ENCODE measurements at regions not wholly inside any gene's neighbourhood (a gene's known extent, or its start where the extent isn't known, plus 50 kb on each side); places are given as distances from the start of the nearest gene placed in this dataset.

DNA sequence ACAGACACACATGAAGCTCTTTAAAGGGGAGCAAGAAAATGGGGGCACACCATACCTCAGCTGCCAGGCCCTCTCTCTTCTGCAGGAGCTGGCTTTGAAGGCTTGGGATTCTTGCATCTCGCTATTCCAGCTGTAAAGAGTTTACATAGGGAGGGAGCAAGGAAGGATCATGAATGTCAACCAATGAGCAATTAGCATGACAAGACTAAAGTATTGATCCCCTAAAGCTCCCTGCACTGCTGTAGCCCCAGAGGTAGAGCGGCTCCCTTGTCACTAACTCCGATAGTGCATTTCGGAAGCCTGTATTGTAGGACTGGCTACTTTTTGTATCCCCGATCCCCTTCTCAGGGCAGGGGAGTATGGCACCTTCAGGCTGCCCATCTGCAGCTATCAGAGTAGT, 113.4 kb upstream of the PMFBP1 start:
- 83 to 87% methylated on average over 4 to 5 of the region's 5 CpGs for WGBS, 2 experiments (ENCODE audit: insufficient coverage in 2 of 2)
- Histone ChIP-seq H3K27ac (ENCODE audit: low read depth, low read length, severe bottlenecking) (no peak overlapping the region), H3K9me3 (ENCODE audit: control insufficient read depth, low read length) (no peaks in the 10 kb centered on the region)

DNA sequence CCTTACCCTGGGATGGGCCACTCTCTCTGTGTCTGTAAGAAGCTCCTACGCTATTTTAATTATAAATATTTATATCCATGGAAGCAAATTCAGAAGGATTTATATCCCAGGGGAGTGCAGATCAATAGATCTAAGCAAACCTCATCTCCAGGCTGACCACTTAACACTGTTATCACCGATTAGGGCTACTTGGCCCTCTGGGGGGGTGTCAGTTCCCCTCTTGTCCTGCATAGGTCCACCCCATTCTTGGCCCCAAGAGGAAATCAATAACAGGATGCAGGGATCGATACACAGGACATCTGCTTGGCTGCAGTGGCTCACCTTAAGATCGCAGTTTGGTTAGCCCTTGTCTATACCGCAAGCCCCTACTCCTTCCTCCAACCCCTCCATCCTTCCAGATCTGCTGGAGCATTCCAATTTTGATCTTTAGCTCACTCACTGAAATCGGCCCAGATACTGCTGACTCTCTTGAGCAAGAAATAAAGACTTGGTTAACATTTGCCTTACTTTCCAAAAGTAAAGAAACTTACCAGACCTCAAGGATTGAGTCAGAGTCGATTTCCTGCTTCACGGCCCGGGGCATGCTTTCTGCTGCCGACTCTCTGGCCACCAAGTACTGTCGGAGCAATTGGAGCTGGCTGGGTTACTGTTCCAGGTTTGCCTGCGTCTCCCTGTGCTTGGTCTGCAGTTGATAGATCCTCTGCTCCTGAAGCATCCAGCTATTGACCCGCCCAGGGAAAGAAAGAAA, 112.3 kb upstream of the PMFBP1 start:
- Histone ChIP-seq H3K27ac (ENCODE audit: low read depth, low read length, severe bottlenecking) (no peak overlapping the region), H3K9me3 (ENCODE audit: control insufficient read depth, low read length) (no peaks in the 10 kb centered on the region), H3K4me1 (ENCODE audit: control insufficient read depth, insufficient read depth, low read length, poor library complexity, severe bottlenecking) (peaks cover 4% of the 10 kb centered on the region), H3K36me3 (ENCODE audit: control insufficient read depth, insufficient read depth, low read length) (no peaks in the 10 kb centered on the region), H3K4me3 (ENCODE audit: extremely low read depth, insufficient read depth, low read length, poor library complexity, severe bottlenecking) (no peak overlapping the region)
- WGBS, 2 experiments (ENCODE audit: insufficient coverage in 2 of 2), result 93% methylated on average over 9 to 11 of the region's 13 CpGs

More for the DNA sequence above, 113.4 kb upstream of the PMFBP1 start:
- H3K4me1 ChIP-seq (ENCODE audit: control insufficient read depth, insufficient read depth, low read length, poor library complexity, severe bottlenecking), result peaks cover 4% of the 10 kb centered on the region
- H3K4me3 ChIP-seq (ENCODE audit: extremely low read depth, insufficient read depth, low read length, poor library complexity, severe bottlenecking), result no peak overlapping the region
- H3K36me3 ChIP-seq (ENCODE audit: control insufficient read depth, insufficient read depth, low read length), result no peaks in the 10 kb centered on the region

DNA sequence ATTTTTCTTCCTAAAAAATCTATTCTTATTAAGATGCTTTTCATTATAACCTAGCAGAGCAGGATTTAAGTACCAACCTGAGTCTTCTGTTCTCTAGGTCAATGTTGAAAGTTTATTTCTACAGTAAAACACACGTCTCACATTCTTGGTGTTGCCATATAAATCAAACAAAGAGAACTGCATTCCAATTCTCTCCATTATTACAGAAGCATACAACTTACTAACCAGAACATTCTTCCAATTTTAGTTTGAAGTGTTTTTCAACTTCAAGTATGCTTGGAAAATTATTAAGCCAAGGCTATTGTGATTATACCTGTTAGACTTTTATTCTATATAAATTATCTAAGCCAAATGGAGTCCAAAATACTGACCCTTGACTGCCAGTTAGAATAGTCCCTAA, 110.4 kb upstream of the PMFBP1 start:
- H3K4me3 ChIP-seq (ENCODE audit: extremely low read depth, insufficient read depth, low read length, poor library complexity, severe bottlenecking), result no peak overlapping the region
- H3K4me1 ChIP-seq (ENCODE audit: control insufficient read depth, insufficient read depth, low read length, poor library complexity, severe bottlenecking), result peaks cover 4% of the 10 kb centered on the region
- WGBS, 2 experiments (ENCODE audit: insufficient coverage in 2 of 2), result 57 to 83% methylated on average over 1 of the region's 1 CpG
- H3K9me3 ChIP-seq (ENCODE audit: control insufficient read depth, low read length), result no peaks in the 10 kb centered on the region
- no peak overlapping the region for H3K27ac ChIP-seq (ENCODE audit: low read depth, low read length, severe bottlenecking)
- H3K36me3 ChIP-seq (ENCODE audit: control insufficient read depth, insufficient read depth, low read length), result no peaks in the 10 kb centered on the region

GRCh38 chr16:72278301-72278700, 106.3 kb upstream of the PMFBP1 start:
- H3K27ac ChIP-seq (ENCODE audit: low read depth, low read length, severe bottlenecking), result no peak overlapping the region
- H3K4me3 ChIP-seq (ENCODE audit: extremely low read depth, insufficient read depth, low read length, poor library complexity, severe bottlenecking), result no peak overlapping the region
- H3K36me3 ChIP-seq (ENCODE audit: control insufficient read depth, insufficient read depth, low read length), result no peaks in the 10 kb centered on the region
- no peaks in the 10 kb centered on the region for H3K9me3 ChIP-seq (ENCODE audit: control insufficient read depth, low read length)
- H3K4me1 ChIP-seq (ENCODE audit: control insufficient read depth, insufficient read depth, low read length, poor library complexity, severe bottlenecking), result no peaks in the 10 kb centered on the region
- 95 to 100% methylated on average over 1 to 3 of the region's 3 CpGs for WGBS, 2 experiments (ENCODE audit: insufficient coverage in 2 of 2)

GRCh38 chr16:72277749-72278148, 105.8 kb upstream of the PMFBP1 start:
- no peaks in the 10 kb centered on the region for H3K9me3 ChIP-seq (ENCODE audit: control insufficient read depth, low read length)
- 90 to 100% methylated on average over 1 to 2 of the region's 2 CpGs for WGBS, 2 experiments (ENCODE audit: insufficient coverage in 2 of 2)
- H3K36me3 ChIP-seq (ENCODE audit: control insufficient read depth, insufficient read depth, low read length), result no peaks in the 10 kb centered on the region
- no peak overlapping the region for H3K27ac ChIP-seq (ENCODE audit: low read depth, low read length, severe bottlenecking)
- H3K4me1 ChIP-seq (ENCODE audit: control insufficient read depth, insufficient read depth, low read length, poor library complexity, severe bottlenecking), result no peaks in the 10 kb centered on the region
- no peak overlapping the region for H3K4me3 ChIP-seq (ENCODE audit: extremely low read depth, insufficient read depth, low read length, poor library complexity, severe bottlenecking)

- no peak overlapping the region for H3K27ac ChIP-seq (ENCODE audit: low read depth, low read length, severe bottlenecking)
- no peak overlapping the region for H3K4me3 ChIP-seq (ENCODE audit: extremely low read depth, insufficient read depth, low read length, poor library complexity, severe bottlenecking)
- H3K9me3 ChIP-seq (ENCODE audit: control insufficient read depth, low read length), result no peaks in the 10 kb centered on the region
- H3K4me1 ChIP-seq (ENCODE audit: control insufficient read depth, insufficient read depth, low read length, poor library complexity, severe bottlenecking), result peaks cover 12% of the 10 kb centered on the region
- 97 to 100% methylated on average over 3 of the region's 3 CpGs for WGBS, 2 experiments (ENCODE audit: insufficient coverage in 2 of 2)
- no peaks in the 10 kb centered on the region for H3K36me3 ChIP-seq (ENCODE audit: control insufficient read depth, insufficient read depth, low read length)
Measured at GRCh38 chr16:72271699-72272240, 99.8 kb upstream of the PMFBP1 start.

GRCh38 chr16:72270531-72270930, 98.6 kb upstream of the PMFBP1 start:
- Histone ChIP-seq H3K36me3 (ENCODE audit: control insufficient read depth, insufficient read depth, low read length) (no peaks in the 10 kb centered on the region), H3K4me1 (ENCODE audit: control insufficient read depth, insufficient read depth, low read length, poor library complexity, severe bottlenecking) (peaks cover 12% of the 10 kb centered on the region), H3K27ac (ENCODE audit: low read depth, low read length, severe bottlenecking) (no peak overlapping the region), H3K9me3 (ENCODE audit: control insufficient read depth, low read length) (no peaks in the 10 kb centered on the region), H3K4me3 (ENCODE audit: extremely low read depth, insufficient read depth, low read length, poor library complexity, severe bottlenecking) (no peak overlapping the region)
- WGBS, 2 experiments (ENCODE audit: insufficient coverage in 2 of 2), result 100% methylated on average over 1 of the region's 1 CpG

DNA sequence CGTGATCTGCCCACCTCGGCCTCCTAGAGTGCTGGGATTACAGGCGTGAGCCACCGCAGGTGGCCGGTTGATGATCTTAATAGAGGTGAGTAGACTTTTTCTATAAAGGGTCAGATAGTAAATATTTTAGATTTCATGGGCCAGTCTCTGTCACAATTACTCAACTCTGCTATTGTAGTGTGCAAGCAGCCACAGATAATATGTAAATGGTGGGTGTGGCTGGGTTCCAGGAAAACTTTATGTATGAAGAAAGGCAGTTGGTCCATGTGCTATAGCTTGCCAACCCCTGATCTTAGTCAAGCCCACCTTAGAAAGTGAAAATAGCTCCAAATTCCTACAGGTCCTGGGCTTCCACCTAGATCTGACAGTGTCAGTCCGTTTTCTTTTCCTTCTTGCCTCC, 94.9 kb upstream of the PMFBP1 start:
- Histone ChIP-seq H3K36me3 (ENCODE audit: control insufficient read depth, insufficient read depth, low read length) (no peaks in the 10 kb centered on the region), H3K4me3 (ENCODE audit: extremely low read depth, insufficient read depth, low read length, poor library complexity, severe bottlenecking) (no peak overlapping the region), H3K4me1 (ENCODE audit: control insufficient read depth, insufficient read depth, low read length, poor library complexity, severe bottlenecking) (peaks cover 12% of the 10 kb centered on the region), H3K9me3 (ENCODE audit: control insufficient read depth, low read length) (no peaks in the 10 kb centered on the region), H3K27ac (ENCODE audit: low read depth, low read length, severe bottlenecking) (no peak overlapping the region)
- 95 to 98% methylated on average over 5 of the region's 6 CpGs for WGBS, 2 experiments (ENCODE audit: insufficient coverage in 2 of 2)

- Histone ChIP-seq H3K36me3 (ENCODE audit: control insufficient read depth, insufficient read depth, low read length) (no peaks in the 10 kb centered on the region), H3K4me1 (ENCODE audit: control insufficient read depth, insufficient read depth, low read length, poor library complexity, severe bottlenecking) (peaks cover 3% of the 10 kb centered on the region), H3K4me3 (ENCODE audit: extremely low read depth, insufficient read depth, low read length, poor library complexity, severe bottlenecking) (no peak overlapping the region), H3K27ac (ENCODE audit: low read depth, low read length, severe bottlenecking) (no peak overlapping the region), H3K9me3 (ENCODE audit: control insufficient read depth, low read length) (no peaks in the 10 kb centered on the region)
- WGBS, 2 experiments (ENCODE audit: insufficient coverage in 2 of 2), result no CpG with 5 or more reads among the region's 2 CpGs
Measured at GRCh38 chr16:72264771-72265170, 92.8 kb upstream of the PMFBP1 start.

- Histone ChIP-seq H3K36me3 (ENCODE audit: control insufficient read depth, insufficient read depth, low read length) (no peaks in the 10 kb centered on the region), H3K27ac (ENCODE audit: low read depth, low read length, severe bottlenecking) (no peak overlapping the region), H3K9me3 (ENCODE audit: control insufficient read depth, low read length) (no peaks in the 10 kb centered on the region), H3K4me1 (ENCODE audit: control insufficient read depth, insufficient read depth, low read length, poor library complexity, severe bottlenecking) (no peaks in the 10 kb centered on the region), H3K4me3 (ENCODE audit: extremely low read depth, insufficient read depth, low read length, poor library complexity, severe bottlenecking) (no peak overlapping the region)
- WGBS, 2 experiments (ENCODE audit: insufficient coverage in 2 of 2), result 100% methylated on average over 1 of the region's 1 CpG
Measured at GRCh38 chr16:72262711-72263110, 90.8 kb upstream of the PMFBP1 start.

- Histone ChIP-seq H3K27ac (ENCODE audit: low read depth, low read length, severe bottlenecking) (no peak overlapping the region), H3K4me1 (ENCODE audit: control insufficient read depth, insufficient read depth, low read length, poor library complexity, severe bottlenecking) (no peaks in the 10 kb centered on the region), H3K4me3 (ENCODE audit: extremely low read depth, insufficient read depth, low read length, poor library complexity, severe bottlenecking) (no peak overlapping the region), H3K36me3 (ENCODE audit: control insufficient read depth, insufficient read depth, low read length) (no peaks in the 10 kb centered on the region), H3K9me3 (ENCODE audit: control insufficient read depth, low read length) (no peaks in the 10 kb centered on the region)
- WGBS, 2 experiments (ENCODE audit: insufficient coverage in 2 of 2), result no CpG with 5 or more reads among the region's 1 CpG
Measured at GRCh38 chr16:72261127-72261526, 89.2 kb upstream of the PMFBP1 start.
